GM21360 (cell line): ENCODE measurements at regions not wholly inside any gene's neighbourhood (a gene's known extent, or its start where the extent isn't known, plus 50 kb on each side); places are given as distances from the start of the nearest gene placed in this dataset.

Source experiments
- ATAC-seq: cut with Tn5 transposase; IDR thresholded peaks from one replicate; pipeline ENCODE4 v1.9.1; 2021; ENCODE audit warnings: mild to moderate bottlenecking, moderate library complexity; ENCODE audit not compliant: unreplicated experiment

GRCh38 chr4:123308667-123309066 is 87.9 kb upstream of the SPRY1 start:
- no peak for ATAC-seq

- ATAC-seq = no peak
These were observed 84.5 kb upstream of the SPRY1 start for GRCh38 chr4:123312116-123312515.

- no peak for ATAC-seq
These were observed 83.5 kb upstream of the SPRY1 start for GRCh38 chr4:123312951-123313592.

GRCh38 chr4:123315617-123316016 is 81.0 kb upstream of the SPRY1 start:
- no peak for ATAC-seq

DNA sequence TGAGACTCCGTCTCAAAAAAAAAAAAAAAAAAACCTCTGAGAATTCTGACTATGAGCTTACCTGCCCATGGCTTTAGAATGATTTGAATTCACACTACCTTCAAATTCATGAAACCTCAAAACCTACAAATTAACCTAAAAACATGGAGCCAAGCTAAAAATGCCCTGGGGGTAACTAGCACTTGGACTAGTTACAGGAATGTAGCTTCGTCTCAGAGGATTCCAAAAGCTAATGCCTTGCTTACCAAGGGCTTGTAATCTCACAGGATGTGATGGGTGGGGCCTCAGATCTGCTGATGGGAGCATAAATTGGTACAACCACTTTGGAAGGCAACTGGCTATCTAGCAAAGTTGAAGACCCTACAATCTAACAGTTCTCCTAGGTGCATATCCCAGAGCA is 79.4 kb upstream of the SPRY1 start:
- ATAC-seq = no peak

DNA sequence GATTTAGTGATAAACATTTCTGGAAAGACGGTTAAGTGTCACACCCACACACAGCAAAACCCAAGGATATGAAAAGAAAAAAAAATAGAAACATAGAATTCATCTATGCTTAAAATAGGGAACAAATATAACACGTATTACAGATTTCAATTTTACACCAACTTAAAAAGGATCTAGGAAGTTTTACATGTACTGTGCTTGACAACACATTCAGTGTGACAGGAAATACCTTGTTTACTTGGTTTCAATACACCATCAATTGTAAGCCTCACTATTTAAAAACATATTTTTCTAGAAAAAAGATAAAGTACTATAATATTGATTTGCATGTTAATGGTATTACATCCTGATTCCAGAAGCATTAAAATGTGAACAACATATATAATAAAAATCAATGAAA is 77.0 kb upstream of the SPRY1 start:
- ATAC-seq = no peak

- ATAC-seq = no peak
These were observed 72.6 kb upstream of the SPRY1 start for GRCh38 chr4:123323998-123324397.

- peak; percentile 99 for ATAC-seq
These were observed 71.3 kb upstream of the SPRY1 start for GRCh38 chr4:123325241-123325681.

DNA sequence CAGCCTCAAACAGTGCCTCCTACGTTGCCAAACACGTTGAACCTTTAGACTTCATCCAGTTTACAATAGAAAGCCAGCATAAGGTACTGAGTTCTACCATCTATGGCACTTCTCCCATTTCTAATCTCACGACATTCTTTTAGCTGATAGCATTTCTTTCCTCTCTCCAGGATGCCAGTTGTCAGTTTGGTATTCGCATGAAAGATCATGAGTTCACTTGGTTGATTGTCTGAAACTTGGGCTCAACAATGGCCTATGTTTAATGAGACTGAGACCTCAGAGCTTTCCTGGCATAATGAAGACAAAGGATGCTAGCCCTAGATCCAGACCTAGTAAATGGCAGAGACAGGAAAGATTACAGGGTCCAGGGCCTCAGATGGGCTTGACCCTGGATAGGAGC is 69.2 kb upstream of the SPRY1 start:
- ATAC-seq = no peak

DNA sequence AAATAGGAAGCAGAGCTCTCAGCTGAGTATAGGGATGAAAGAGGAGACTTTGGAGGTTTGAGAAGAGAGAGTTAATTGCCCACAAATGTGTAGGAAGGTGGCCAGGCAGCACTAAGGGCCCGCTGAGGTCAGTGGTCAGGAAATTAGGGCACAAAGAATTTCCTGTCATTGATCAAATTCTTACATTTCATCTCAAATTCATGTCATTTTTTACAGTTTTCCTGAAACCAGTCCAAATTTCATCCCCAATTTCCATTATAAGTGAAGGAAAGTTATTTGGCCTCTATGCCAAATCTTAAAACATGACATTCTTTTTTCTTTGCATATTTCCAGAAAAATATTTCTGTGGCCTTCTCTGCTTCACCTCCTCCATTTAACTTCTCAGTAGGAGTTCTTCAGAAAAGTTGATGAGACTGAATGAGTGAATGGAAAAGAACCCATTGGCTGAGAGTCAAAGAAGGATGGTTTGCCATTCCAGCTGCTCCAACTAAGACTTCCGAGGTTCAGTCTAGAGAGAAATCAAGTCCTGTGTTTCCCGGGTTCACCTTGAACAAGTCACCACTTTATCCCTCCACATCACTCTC is 68.7 kb upstream of the SPRY1 start:
- ATAC-seq = no peak

DNA sequence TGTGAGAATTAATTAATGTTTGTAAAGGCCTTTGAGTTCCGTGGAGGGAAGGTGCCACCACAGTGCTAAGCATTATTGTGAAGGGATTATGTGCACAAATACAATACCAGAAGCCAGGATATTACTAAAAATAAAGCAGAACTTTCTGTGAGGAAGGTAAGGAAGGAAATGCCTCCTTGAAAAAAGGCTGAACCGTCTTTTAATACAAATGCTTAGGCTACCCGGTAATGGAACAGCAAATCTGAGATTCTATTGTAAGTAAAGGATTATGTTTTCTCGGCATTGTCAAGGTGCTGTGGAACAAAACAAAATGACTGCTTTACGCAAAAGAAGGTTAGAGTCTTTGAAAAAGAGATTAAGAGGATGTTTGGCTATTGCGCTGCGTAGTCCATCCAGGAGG is 57.9 kb upstream of the SPRY1 start:
- ATAC-seq = no peak

- no peak for ATAC-seq
These were observed 56.9 kb upstream of the SPRY1 start for GRCh38 chr4:123339507-123340380.

DNA sequence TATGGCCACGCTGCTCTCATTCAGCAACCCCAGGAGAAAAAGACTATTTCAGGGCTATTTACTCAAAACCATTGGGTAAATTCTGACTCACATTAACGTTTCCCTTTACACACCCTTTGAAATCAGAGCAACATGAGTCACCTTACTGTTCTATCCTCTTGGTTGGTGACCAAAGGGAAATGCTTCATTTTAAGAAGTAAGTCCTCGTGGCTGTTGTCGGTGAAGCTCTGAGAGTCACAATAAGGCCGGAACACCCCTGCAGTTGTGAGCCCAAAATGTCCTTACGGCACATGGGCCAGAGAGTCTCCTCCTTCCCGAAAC is 56.3 kb upstream of the SPRY1 start:
- ATAC-seq = no peak

- no peak for ATAC-seq
These were observed 54.1 kb upstream of the SPRY1 start for GRCh38 chr4:123342498-123342897.

- ATAC-seq = no peak
These were observed 53.1 kb upstream of the SPRY1 start for GRCh38 chr4:123343400-123344041.

DNA sequence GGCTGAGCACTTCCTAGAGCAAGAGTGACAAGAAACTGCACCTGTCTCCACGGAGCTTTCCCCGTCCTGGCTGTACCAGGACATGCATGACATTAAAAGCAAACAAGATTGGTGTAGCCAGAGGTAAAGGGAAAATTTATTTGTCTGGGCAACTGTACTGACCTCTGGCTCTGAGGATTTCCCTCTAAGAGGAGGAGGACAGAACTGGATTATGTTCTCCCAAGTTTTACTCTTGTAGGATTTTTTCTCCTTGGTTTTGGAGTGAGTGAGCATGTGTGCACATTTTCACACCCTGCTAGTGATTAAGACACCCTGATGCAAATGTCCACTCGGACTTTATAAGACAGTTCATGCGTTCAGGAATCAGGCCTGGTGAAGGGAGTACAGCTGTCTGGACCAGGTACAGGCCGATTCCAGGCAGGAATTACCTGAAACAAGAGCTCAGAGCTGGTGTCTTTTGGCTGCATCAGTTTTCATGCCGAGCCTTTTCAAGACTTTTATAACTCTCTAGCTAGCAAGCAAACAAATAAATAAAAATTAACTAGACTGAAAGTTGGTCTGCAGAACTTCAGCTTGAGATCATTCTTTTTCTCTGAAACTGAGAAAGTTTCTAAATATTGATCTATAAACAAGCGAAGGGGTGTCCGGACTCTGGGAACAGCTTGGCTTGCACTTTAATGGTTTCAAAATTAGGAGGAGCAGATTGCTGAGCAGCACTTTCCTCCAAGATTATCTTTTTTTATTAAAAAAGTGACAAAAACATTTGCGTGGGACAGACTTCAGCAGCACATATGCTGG is 51.3 kb upstream of the SPRY1 start:
- no peak for ATAC-seq

- no peak for ATAC-seq
These were observed 50.7 kb upstream of the SPRY1 start for GRCh38 chr4:123345935-123346300.

DNA sequence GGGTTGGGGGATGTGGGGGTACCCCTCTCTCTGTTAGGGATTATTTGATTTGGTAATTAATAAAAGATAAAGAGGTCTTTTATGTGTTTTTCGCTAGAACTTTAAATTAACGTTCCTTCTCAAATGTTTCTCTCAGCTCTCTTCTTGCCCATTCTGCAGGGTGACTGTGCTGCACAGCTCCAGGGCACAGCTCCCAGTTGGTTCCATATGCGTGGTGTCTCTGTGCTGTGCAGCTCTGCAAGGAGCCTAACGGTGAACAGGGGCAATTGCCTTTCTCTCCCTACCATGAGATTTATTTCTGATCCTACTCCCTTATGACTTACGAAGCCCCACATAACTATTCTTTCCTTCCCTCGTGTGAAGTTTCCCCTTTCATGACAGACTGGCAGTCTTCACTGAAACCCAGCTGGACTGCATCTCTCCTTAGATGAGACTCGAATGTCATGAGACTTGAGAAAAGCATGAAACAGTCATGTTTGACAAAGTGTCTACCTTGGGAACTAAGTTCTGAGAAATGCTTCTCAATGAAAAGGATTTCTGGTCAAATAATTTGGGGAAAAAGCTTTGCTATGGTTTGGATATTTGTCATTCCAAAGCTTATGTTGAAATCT is 50.2 kb upstream of the SPRY1 start:
- ATAC-seq = no peak
